ENCODE measurements at regions not wholly inside any gene's neighbourhood (a gene's known extent, or its start where the extent isn't known, plus 50 kb on each side); places are given as distances from the start of the nearest gene placed in this dataset.

- peaks cover 89% of the 10 kb centered on the region for H3K27me3 ChIP-seq
- H3K9me3 ChIP-seq = no peaks in the 10 kb centered on the region
- no peak overlapping the region for H3K27ac ChIP-seq
- H3K4me3 ChIP-seq (ENCODE audit: low read depth in 1 of 2, low read length in 1 of 2) = no peak overlapping the region
- H3K4me1 ChIP-seq (ENCODE audit: control insufficient read depth in 1 of 2, insufficient read depth in 1 of 2, low read depth in 1 of 2, low read length in 1 of 2) = peaks cover 7 to 9% of the 10 kb centered on the region in 2 experiments
- no peaks in the 10 kb centered on the region for H3K36me3 ChIP-seq
- no peak for TF ChIP-seq CTCF (IDR thresholded peaks at IDR 0.05)
Measured at GRCh38 chr13:99911965-99912566, 59.5 kb downstream of the ZIC5 start.

DNA sequence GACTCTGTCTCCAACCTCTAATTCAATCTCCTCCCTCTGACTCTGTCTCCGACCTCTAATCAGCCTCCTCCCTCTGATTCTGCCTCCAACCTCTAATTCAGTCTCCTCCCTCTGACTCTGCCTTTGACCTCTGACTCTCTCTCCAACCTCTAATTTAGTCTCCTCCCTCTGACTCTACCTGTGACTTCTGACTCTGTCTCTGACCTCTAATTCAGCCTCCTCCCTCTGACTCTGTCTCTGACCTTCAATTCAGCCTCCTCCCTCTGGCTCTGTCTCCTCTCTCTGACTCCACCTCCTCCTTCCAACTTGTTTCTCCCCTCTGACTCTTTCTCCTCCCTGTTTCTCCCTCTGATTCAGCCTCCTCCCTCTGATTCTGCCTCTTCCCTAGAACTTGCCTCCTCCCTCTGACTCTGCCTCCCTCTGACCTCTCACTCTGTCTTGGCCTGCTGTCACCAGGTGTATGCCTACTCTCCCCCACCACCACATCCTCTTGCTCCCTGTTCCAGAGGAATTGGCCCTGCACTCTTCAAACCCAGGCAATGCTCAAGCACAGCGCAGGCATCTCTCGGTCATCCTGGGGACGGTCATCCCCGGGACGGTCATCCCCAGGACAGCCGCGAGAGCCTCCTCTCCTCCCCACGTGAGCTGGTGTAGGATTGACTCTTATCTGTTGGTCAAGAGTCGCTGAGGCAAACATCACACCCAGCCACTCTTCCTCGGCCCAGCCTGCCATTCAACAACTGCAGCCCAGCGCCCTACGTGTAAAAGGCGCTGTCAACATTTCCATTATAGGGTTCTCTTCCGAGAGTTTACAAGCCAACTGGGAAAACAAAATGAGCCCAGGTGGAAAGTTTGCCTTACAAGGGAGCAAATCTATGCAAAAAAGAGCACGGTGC lies 60.2 kb downstream of the ZIC5 start:
- Histone ChIP-seq H3K4me3 (ENCODE audit: low read depth in 1 of 2, low read length in 1 of 2) (no peak overlapping the region), H3K27me3 (peaks cover 95% of the 10 kb centered on the region), H3K36me3 (no peaks in the 10 kb centered on the region), H3K9me3 (no peaks in the 10 kb centered on the region), H3K27ac (no peak overlapping the region), H3K4me1 (ENCODE audit: control insufficient read depth in 1 of 2, insufficient read depth in 1 of 2, low read depth in 1 of 2, low read length in 1 of 2) (peaks cover 7 to 9% of the 10 kb centered on the region in 2 experiments)
- TF ChIP-seq CTCF (IDR thresholded peaks at IDR 0.05) = no peak

- Histone ChIP-seq H3K36me3 (no peaks in the 10 kb centered on the region), H3K27me3 (peaks cover 95% of the 10 kb centered on the region), H3K4me1 (ENCODE audit: control insufficient read depth in 1 of 2, insufficient read depth in 1 of 2, low read depth in 1 of 2, low read length in 1 of 2) (peaks cover 7 to 9% of the 10 kb centered on the region in 2 experiments), H3K9me3 (no peaks in the 10 kb centered on the region), H3K27ac (no peak overlapping the region), H3K4me3 (ENCODE audit: low read depth in 1 of 2, low read length in 1 of 2) (no peak overlapping the region)
- no peak for TF ChIP-seq CTCF (IDR thresholded peaks at IDR 0.05)
Measured at GRCh38 chr13:99909836-99910619, 61.5 kb downstream of the ZIC5 start.

GRCh38 chr13:99909097-99909835 lies 62.3 kb downstream of the ZIC5 start:
- TF ChIP-seq CTCF (IDR thresholded peaks at IDR 0.05) = no peak
- Histone ChIP-seq H3K27me3 (peaks cover 95% of the 10 kb centered on the region), H3K4me3 (ENCODE audit: low read depth in 1 of 2, low read length in 1 of 2) (no peak overlapping the region), H3K27ac (no peak overlapping the region), H3K9me3 (no peaks in the 10 kb centered on the region), H3K36me3 (no peaks in the 10 kb centered on the region), H3K4me1 (ENCODE audit: control insufficient read depth in 1 of 2, insufficient read depth in 1 of 2, low read depth in 1 of 2, low read length in 1 of 2) (peaks cover 7 to 9% of the 10 kb centered on the region in 2 experiments)

Data from neutrophil (primary cell).